Activated CD4-positive, alpha-beta T cell treated with anti-CD3 and anti-CD28 coated beads, Interleukin-10, Interleukin-2, amounts not matched to agents 100 ng/mL and 50 ng/mL, durations not matched to agents 16 hours and 8 hours (primary cell): ENCODE measurements at regions not wholly inside any gene's neighbourhood (a gene's known extent, or its start where the extent isn't known, plus 50 kb on each side); places are given as distances from the start of the nearest gene placed in this dataset.

Experiments used
- DNase-seq: peaks from one replicate; pipeline ENCODE4 v3.0.0-alpha.2; 2020

- DNase-seq, result no peak
These were observed 111.6 kb upstream of the EEF1E1 start for GRCh38 chr6:8213995-8214394.

GRCh38 chr6:8212720-8213434 lies 110.5 kb upstream of the EEF1E1 start:
- DNase-seq, result no peak

- no peak for DNase-seq
These were observed 105.5 kb upstream of the EEF1E1 start for GRCh38 chr6:8207869-8208191.

GRCh38 chr6:8207191-8207868 lies 105.0 kb upstream of the EEF1E1 start:
- DNase-seq, result no peak

GRCh38 chr6:8203337-8203736 lies 101.0 kb upstream of the EEF1E1 start:
- no peak for DNase-seq

GRCh38 chr6:8201679-8202078 lies 99.3 kb upstream of the EEF1E1 start:
- no peak for DNase-seq

GRCh38 chr6:8200255-8200654 lies 97.9 kb upstream of the EEF1E1 start:
- DNase-seq, result no peak

- no peak for DNase-seq
These were observed 93.4 kb upstream of the EEF1E1 start for GRCh38 chr6:8195714-8196102.

GRCh38 chr6:8195040-8195713 lies 92.8 kb upstream of the EEF1E1 start:
- no peak for DNase-seq

GRCh38 chr6:8194490-8194889 lies 92.1 kb upstream of the EEF1E1 start:
- DNase-seq, result no peak

- no peak for DNase-seq
These were observed 91.2 kb upstream of the EEF1E1 start for GRCh38 chr6:8193541-8193940.

GRCh38 chr6:8192597-8192996 lies 90.2 kb upstream of the EEF1E1 start:
- DNase-seq, result no peak

GRCh38 chr6:8192067-8192466 lies 89.7 kb upstream of the EEF1E1 start:
- no peak for DNase-seq

- DNase-seq, result no peak
These were observed 89.3 kb upstream of the EEF1E1 start for GRCh38 chr6:8191629-8192028.

GRCh38 chr6:8187209-8187608 lies 84.9 kb upstream of the EEF1E1 start:
- DNase-seq, result no peak

GRCh38 chr6:8182902-8183665 lies 80.7 kb upstream of the EEF1E1 start:
- no peak for DNase-seq

- DNase-seq, result no peak
These were observed 79.8 kb upstream of the EEF1E1 start for GRCh38 chr6:8181951-8182845.

- DNase-seq, result no peak
These were observed 79.0 kb upstream of the EEF1E1 start for GRCh38 chr6:8181160-8181881.

- no peak for DNase-seq
These were observed 78.2 kb upstream of the EEF1E1 start for GRCh38 chr6:8180327-8181159.

- no peak for DNase-seq
These were observed 75.4 kb upstream of the EEF1E1 start for GRCh38 chr6:8177721-8178120.
